Keratinocyte (primary cell): ENCODE measurements at regions not wholly inside any gene's neighbourhood (a gene's known extent, or its start where the extent isn't known, plus 50 kb on each side); places are given as distances from the start of the nearest gene placed in this dataset.

ENCODE experiments used
- EZH2 ChIP-seq: IDR thresholded peaks from one replicate; pipeline ENCODE4 v1.6.1; 2012; ENCODE audit warnings: inconsistent platforms, mild to moderate bottlenecking, low read length, moderate library complexity
- TF ChIP-seq, protein P1 (sequence below), 3 experiments: IDR thresholded peaks in 1 of 3; conservative IDR thresholded peaks in 1 of 3; optimal IDR thresholded peaks in 1 of 3; 2 replicates in 2 of 3; 3 replicates in 1 of 3; pipeline versions ENCODE3 to v1.5.1; 2011; ENCODE audit warnings: low read length in 3 of 3, mild to moderate bottlenecking in 3 of 3, moderate library complexity in 2 of 3, control low read depth in 1 of 3, inconsistent platforms in 1 of 3; ENCODE audit not compliant: insufficient read depth in 2 of 3; ENCODE audit errors: extremely low read depth in 1 of 3

DNA sequence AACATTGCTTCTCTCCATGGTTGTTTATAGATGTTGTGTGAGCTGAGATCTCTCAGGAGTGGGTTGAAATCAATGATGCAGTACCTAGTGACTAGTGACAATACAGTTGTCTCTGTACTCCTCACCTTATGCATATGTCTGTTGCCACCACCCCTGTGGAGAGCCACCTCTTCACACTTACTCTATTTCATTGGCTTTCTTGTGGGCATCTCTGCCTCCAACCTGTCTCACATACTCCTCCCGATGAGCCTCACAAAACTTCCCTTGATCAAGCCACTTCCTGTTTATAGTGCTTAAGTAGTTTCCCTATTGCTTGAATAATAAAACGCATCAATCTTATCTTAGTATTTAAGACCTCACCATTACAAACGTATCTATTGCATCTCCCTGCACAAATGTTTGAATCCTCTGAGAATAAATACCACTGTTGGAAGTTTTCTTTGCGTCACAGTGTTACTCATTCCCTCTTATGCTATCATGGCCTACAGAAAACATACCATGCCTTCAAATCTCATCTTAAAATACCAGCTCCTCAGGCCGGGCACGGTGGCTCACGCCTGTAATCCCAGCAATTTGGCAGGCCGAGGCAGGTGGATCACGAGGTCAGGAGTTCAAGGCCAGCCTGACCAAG lies 54.7 kb upstream of the GREM2 start:
- no peak for TF ChIP-seq EZH2
- TF ChIP-seq, protein P1, sequence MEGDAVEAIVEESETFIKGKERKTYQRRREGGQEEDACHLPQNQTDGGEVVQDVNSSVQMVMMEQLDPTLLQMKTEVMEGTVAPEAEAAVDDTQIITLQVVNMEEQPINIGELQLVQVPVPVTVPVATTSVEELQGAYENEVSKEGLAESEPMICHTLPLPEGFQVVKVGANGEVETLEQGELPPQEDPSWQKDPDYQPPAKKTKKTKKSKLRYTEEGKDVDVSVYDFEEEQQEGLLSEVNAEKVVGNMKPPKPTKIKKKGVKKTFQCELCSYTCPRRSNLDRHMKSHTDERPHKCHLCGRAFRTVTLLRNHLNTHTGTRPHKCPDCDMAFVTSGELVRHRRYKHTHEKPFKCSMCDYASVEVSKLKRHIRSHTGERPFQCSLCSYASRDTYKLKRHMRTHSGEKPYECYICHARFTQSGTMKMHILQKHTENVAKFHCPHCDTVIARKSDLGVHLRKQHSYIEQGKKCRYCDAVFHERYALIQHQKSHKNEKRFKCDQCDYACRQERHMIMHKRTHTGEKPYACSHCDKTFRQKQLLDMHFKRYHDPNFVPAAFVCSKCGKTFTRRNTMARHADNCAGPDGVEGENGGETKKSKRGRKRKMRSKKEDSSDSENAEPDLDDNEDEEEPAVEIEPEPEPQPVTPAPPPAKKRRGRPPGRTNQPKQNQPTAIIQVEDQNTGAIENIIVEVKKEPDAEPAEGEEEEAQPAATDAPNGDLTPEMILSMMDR (optimal IDR thresholded peaks at IDR 0.05 in 1 of 3, IDR thresholded peaks at IDR 0.05 in 1 of 3, conservative IDR thresholded peaks at IDR 0.05 in 1 of 3; ENCODE audit: extremely low read depth in 1 of 3, insufficient read depth in 2 of 3, low read length in 3 of 3): no peak
